DND-41 (cell line): ENCODE measurements at regions not wholly inside any gene's neighbourhood (a gene's known extent, or its start where the extent isn't known, plus 50 kb on each side); places are given as distances from the start of the nearest gene placed in this dataset.

Source experiments
- ATAC-seq: fragments of 200-7000 bp; cut with Tn5 transposase; 3 replicates; pipeline ENCODE4 v1.9.1; 2021; ENCODE audit warnings: low read depth; ENCODE audit not compliant: insufficient read depth
- DNase-seq: peaks from one replicate; pipeline ENCODE4 v3.0.0-alpha.2; 2020
- H2AFZ ChIP-seq: 2 replicates; pipeline ENCODE4 v1.6.0; 2012; ENCODE audit warnings: low read depth, low read length
- H3K27ac ChIP-seq: 2 replicates; pipeline ENCODE4 v1.5.1; 2012; ENCODE audit warnings: low read length, inconsistent platforms
- H3K27me3 ChIP-seq: fragments of 200-600 bp; sonication (generic); 2 replicates; pipeline ENCODE4 v1.6.0; 2012; ENCODE audit warnings: low read length, mild to moderate bottlenecking, inconsistent platforms; ENCODE audit not compliant: insufficient read depth, poor library complexity
- H3K36me3 ChIP-seq: 2 replicates; pipeline ENCODE4 v1.5.1; 2012; ENCODE audit warnings: low read length, inconsistent platforms; ENCODE audit not compliant: insufficient read depth
- H3K4me1 ChIP-seq: 2 replicates; pipeline ENCODE4 v1.5.1; 2012; ENCODE audit warnings: mild to moderate bottlenecking, low read length; ENCODE audit not compliant: insufficient read depth
- H3K4me2 ChIP-seq: 2 replicates; pipeline ENCODE4 v1.6.0; 2012; ENCODE audit warnings: mild to moderate bottlenecking, moderate library complexity, low read length, inconsistent platforms; ENCODE audit not compliant: insufficient read depth
- H3K4me3 ChIP-seq, 2 experiments: fragments of 200-600 bp in 1 of 2; shearing (Covaris generic) in 1 of 2; 2 replicates each; pipeline ENCODE4 v1.5.1; 2012 to 2016; ENCODE audit warnings: inconsistent platforms in 2 of 2, low read length in 2 of 2, mild to moderate bottlenecking in 2 of 2, low read depth in 1 of 2, moderate library complexity in 1 of 2
- H3K79me2 ChIP-seq: 2 replicates; pipeline ENCODE4 v1.6.0; 2012; ENCODE audit warnings: low read length, inconsistent platforms; ENCODE audit not compliant: insufficient read depth
- H3K9ac ChIP-seq: 2 replicates; pipeline ENCODE4 v1.6.0; 2012; ENCODE audit warnings: low read depth, mild to moderate bottlenecking, inconsistent platforms, low read length, moderate library complexity
- H3K9me3 ChIP-seq: 2 replicates; pipeline ENCODE4 v1.5.1; 2012; ENCODE audit warnings: low read length, moderate library complexity, mild to moderate bottlenecking, inconsistent platforms; ENCODE audit not compliant: insufficient read depth, severe bottlenecking
- H4K20me1 ChIP-seq: 2 replicates; pipeline ENCODE4 v1.6.0; 2012; ENCODE audit warnings: low read length; ENCODE audit not compliant: insufficient read depth
- CTCF ChIP-seq: IDR thresholded peaks from 2 replicates; pipeline ENCODE4 v1.5.1; 2012; ENCODE audit warnings: borderline replicate concordance, low read length, moderate library complexity, mild to moderate bottlenecking; ENCODE audit not compliant: poor library complexity, severe bottlenecking; ENCODE audit errors: extremely low read depth
- EZH2 ChIP-seq: IDR thresholded peaks from 3 replicates; pipeline ENCODE4 v1.6.1; 2012; ENCODE audit warnings: borderline replicate concordance, low read depth, mild to moderate bottlenecking, moderate library complexity, low read length, inconsistent platforms; ENCODE audit not compliant: severe bottlenecking

- no peak for DNase-seq
- Histone ChIP-seq H4K20me1 (no peaks in the 10 kb centered on the region), H3K27me3 (no peaks in the 10 kb centered on the region), H3K79me2 (no peaks in the 10 kb centered on the region), H3K4me3 (no peak overlapping the region), H3K9ac (no peak overlapping the region), H2AFZ (no peak overlapping the region), H3K27ac (no peak overlapping the region), H3K4me1 (no peaks in the 10 kb centered on the region), H3K9me3 (no peaks in the 10 kb centered on the region), H3K36me3 (no peaks in the 10 kb centered on the region), H3K4me2 (no peak overlapping the region)
- TF ChIP-seq EZH2 (no peak), CTCF (no peak)
- no peak for ATAC-seq
Observed at GRCh38 chr12:127328867-127329266, 938.1 kb upstream of the TMEM132C start.

GRCh38 chr12:127334365-127334764 lies 932.6 kb upstream of the TMEM132C start:
- no peak overlapping the region for H2AFZ ChIP-seq
- no peak overlapping the region for H3K4me2 ChIP-seq
- TF ChIP-seq CTCF (no peak), EZH2 (no peak)
- H3K36me3 ChIP-seq, result no peaks in the 10 kb centered on the region
- H3K27me3 ChIP-seq, result no peaks in the 10 kb centered on the region
- no peak overlapping the region for H3K9ac ChIP-seq
- no peaks in the 10 kb centered on the region for H4K20me1 ChIP-seq
- no peak overlapping the region for H3K4me3 ChIP-seq
- H3K27ac ChIP-seq, result no peak overlapping the region
- DNase-seq (no peak), ATAC-seq (no peak)
- H3K9me3 ChIP-seq, result no peaks in the 10 kb centered on the region
- H3K79me2 ChIP-seq, result no peaks in the 10 kb centered on the region
- no peaks in the 10 kb centered on the region for H3K4me1 ChIP-seq

DNA sequence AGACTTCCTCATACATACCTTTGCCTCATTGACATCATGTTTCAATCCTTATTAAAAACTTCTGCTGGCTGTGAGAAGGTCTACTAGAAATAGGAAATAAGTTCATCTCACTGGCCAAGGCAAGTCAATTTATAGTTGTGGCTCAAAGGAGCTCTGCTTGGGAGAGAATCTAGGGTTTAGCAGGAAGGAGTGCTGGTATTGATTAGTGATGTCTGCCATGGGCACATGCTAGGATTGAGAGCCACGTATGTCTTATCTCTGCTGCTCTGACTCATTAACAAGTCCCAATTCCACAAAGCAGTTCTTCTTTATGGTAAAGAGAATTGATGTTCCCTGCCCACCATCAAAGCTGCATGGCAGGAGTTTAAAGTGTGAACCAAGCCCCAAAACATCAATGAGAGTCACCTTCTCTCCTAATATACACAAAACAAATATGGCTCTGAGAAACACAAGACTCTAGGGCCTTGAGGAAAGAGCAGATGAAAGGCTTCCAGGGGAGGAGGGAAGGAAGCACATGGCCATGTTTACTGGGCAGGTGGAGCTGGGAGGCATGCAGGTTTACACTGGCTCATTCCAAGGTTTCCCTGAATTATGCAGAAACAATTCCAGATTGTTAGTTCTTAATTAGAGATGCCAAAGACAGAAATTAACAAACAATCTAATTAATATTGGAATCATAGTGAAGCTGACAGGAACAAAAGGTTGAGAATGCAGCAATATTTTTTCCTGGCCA lies 931.9 kb upstream of the TMEM132C start:
- no peak for TF ChIP-seq CTCF
- no peak for TF ChIP-seq EZH2
- no peaks in the 10 kb centered on the region for H3K79me2 ChIP-seq
- DNase-seq, result no peak
- ATAC-seq, result no peak
- H3K36me3 ChIP-seq, result no peaks in the 10 kb centered on the region
- no peaks in the 10 kb centered on the region for H3K4me1 ChIP-seq
- no peak overlapping the region for H3K9ac ChIP-seq
- no peak overlapping the region for H2AFZ ChIP-seq
- no peak overlapping the region for H3K4me3 ChIP-seq
- H4K20me1 ChIP-seq, result no peaks in the 10 kb centered on the region
- H3K27ac ChIP-seq, result no peak overlapping the region
- no peaks in the 10 kb centered on the region for H3K9me3 ChIP-seq
- no peak overlapping the region for H3K4me2 ChIP-seq
- no peaks in the 10 kb centered on the region for H3K27me3 ChIP-seq
